ENCODE measurements at regions not wholly inside any gene's neighbourhood (a gene's known extent, or its start where the extent isn't known, plus 50 kb on each side); places are given as distances from the start of the nearest gene placed in this dataset.

- H3K9me3 ChIP-seq (replicated peaks; ENCODE audit: insufficient read depth, low read length): no peaks in the 10 kb centered on the region
- no peaks in the 10 kb centered on the region for H3K4me1 ChIP-seq (ENCODE audit: low read length)
- H4K20me1 ChIP-seq (ENCODE audit: insufficient read depth, low read length): no peaks in the 10 kb centered on the region
- H3K9me2 ChIP-seq (replicated peaks; ENCODE audit: insufficient read depth, low read length): no peaks in the 10 kb centered on the region
- H3K4me3 ChIP-seq (ENCODE audit: low read length): no peak overlapping the region
- H2AFZ ChIP-seq (ENCODE audit: low read length): no peak overlapping the region
- no peaks in the 10 kb centered on the region; the same call in 1 of the 2 replicates for H3K27me3 ChIP-seq (replicated peaks; ENCODE audit: insufficient read depth, low read length)
- H3K4me2 ChIP-seq (ENCODE audit: low read depth, low read length): no peak overlapping the region
- TF ChIP-seq EZH2 (optimal IDR thresholded peaks at IDR 0.05; ENCODE audit: low read depth, low read length) (no peak), CTCF (IDR thresholded peaks at IDR 0.05; ENCODE audit: low read length) (no peak), EZH2phosphoT487 (IDR thresholded peaks at IDR 0.05; ENCODE audit: low read length) (no peak)
- no peaks in the 10 kb centered on the region for H3K79me2 ChIP-seq (ENCODE audit: low read length)
- no peak for DNase-seq
- H3K36me3 ChIP-seq (replicated peaks; ENCODE audit: insufficient read depth, low read length): no peaks in the 10 kb centered on the region
- no peak overlapping the region for H3K9ac ChIP-seq (ENCODE audit: low read length)
- no peak overlapping the region for H3K27ac ChIP-seq (ENCODE audit: low read length)
- no peaks in the 10 kb centered on the region for H3F3A ChIP-seq (ENCODE audit: insufficient read depth, low read length)
These were observed 123.7 kb upstream of the TCERG1L start for GRCh38 chr10:131435232-131435631.

GRCh38 chr10:131435760-131436457, 124.4 kb upstream of the TCERG1L start:
- no peak for DNase-seq
- Histone ChIP-seq H3K4me1 (ENCODE audit: low read length) (no peaks in the 10 kb centered on the region), H3K9ac (ENCODE audit: low read length) (no peak overlapping the region), H3K9me3 (replicated peaks; ENCODE audit: insufficient read depth, low read length) (no peaks in the 10 kb centered on the region), H2AFZ (ENCODE audit: low read length) (no peak overlapping the region), H3K79me2 (ENCODE audit: low read length) (no peaks in the 10 kb centered on the region), H3K27me3 (replicated peaks; ENCODE audit: insufficient read depth, low read length) (no peaks in the 10 kb centered on the region; the same call in 1 of the 2 replicates), H3K9me2 (replicated peaks; ENCODE audit: insufficient read depth, low read length) (no peaks in the 10 kb centered on the region), H4K20me1 (ENCODE audit: insufficient read depth, low read length) (no peaks in the 10 kb centered on the region), H3K4me3 (ENCODE audit: low read length) (no peak overlapping the region), H3K4me2 (ENCODE audit: low read depth, low read length) (no peak overlapping the region), H3K27ac (ENCODE audit: low read length) (no peak overlapping the region), H3K36me3 (replicated peaks; ENCODE audit: insufficient read depth, low read length) (no peaks in the 10 kb centered on the region), H3F3A (ENCODE audit: insufficient read depth, low read length) (no peaks in the 10 kb centered on the region)
- no peak for TF ChIP-seq CTCF (IDR thresholded peaks at IDR 0.05; ENCODE audit: low read length)
- no peak for TF ChIP-seq EZH2phosphoT487 (IDR thresholded peaks at IDR 0.05; ENCODE audit: low read length)
- no peak for TF ChIP-seq EZH2 (optimal IDR thresholded peaks at IDR 0.05; ENCODE audit: low read depth, low read length)

- Histone ChIP-seq H3F3A (ENCODE audit: insufficient read depth, low read length) (no peaks in the 10 kb centered on the region), H3K4me3 (ENCODE audit: low read length) (no peak overlapping the region), H3K9me2 (replicated peaks; ENCODE audit: insufficient read depth, low read length) (no peaks in the 10 kb centered on the region), H4K20me1 (ENCODE audit: insufficient read depth, low read length) (no peaks in the 10 kb centered on the region), H3K4me1 (ENCODE audit: low read length) (no peaks in the 10 kb centered on the region), H3K9ac (ENCODE audit: low read length) (no peak overlapping the region), H3K27ac (ENCODE audit: low read length) (no peak overlapping the region), H3K9me3 (replicated peaks; ENCODE audit: insufficient read depth, low read length) (no peaks in the 10 kb centered on the region), H3K4me2 (ENCODE audit: low read depth, low read length) (no peak overlapping the region), H3K79me2 (ENCODE audit: low read length) (no peaks in the 10 kb centered on the region), H3K36me3 (replicated peaks; ENCODE audit: insufficient read depth, low read length) (no peaks in the 10 kb centered on the region), H3K27me3 (replicated peaks; ENCODE audit: insufficient read depth, low read length) (no peaks in the 10 kb centered on the region; the same call in 1 of the 2 replicates), H2AFZ (ENCODE audit: low read length) (no peak overlapping the region)
- no peak for TF ChIP-seq CTCF (IDR thresholded peaks at IDR 0.05; ENCODE audit: low read length)
- no peak for TF ChIP-seq EZH2phosphoT487 (IDR thresholded peaks at IDR 0.05; ENCODE audit: low read length)
- no peak for TF ChIP-seq EZH2 (optimal IDR thresholded peaks at IDR 0.05; ENCODE audit: low read depth, low read length)
- no peak for DNase-seq
These were observed 124.9 kb upstream of the TCERG1L start for GRCh38 chr10:131436458-131436857.

All from MM.1S (cell line).